ENCODE measurements at regions not wholly inside any gene's neighbourhood (a gene's known extent, or its start where the extent isn't known, plus 50 kb on each side); places are given as distances from the start of the nearest gene placed in this dataset.

DNA sequence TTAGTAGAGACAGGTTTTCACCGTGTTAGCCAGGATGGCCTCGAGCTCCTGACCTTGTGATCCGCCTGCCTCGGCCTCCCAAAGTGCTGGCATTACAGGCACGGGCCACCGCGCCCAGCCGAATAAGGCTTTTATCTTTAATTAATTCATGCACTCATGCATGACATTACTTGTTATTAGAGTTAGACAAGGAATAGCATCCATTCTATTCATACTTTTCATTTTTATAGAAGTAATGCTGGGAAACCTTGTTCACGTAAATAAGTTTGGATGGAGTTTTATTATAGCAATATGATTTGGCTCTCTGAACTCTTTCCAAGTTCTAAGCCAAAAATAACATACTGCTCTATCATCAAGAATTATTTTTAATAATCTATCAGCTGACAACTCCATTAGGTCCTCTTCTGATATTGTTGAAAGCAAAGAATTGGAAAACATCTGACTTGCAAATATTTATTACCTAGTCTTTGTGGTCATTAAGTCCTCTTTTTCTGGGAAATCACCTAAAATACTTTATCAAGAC is 168.8 kb upstream of the CCND2 start:
- no peaks in the 10 kb centered on the region for H3K9me3 ChIP-seq (ENCODE audit: low read length)
- ATAC-seq, result no peak
- 74% methylated on average over 9 of the region's 9 CpGs for WGBS (ENCODE audit: low lambda C conversion rate)
- no peaks in the 10 kb centered on the region for H3K27me3 ChIP-seq (ENCODE audit: control insufficient read depth in 1 of 2, insufficient read depth in 2 of 2, low read length in 2 of 2)
- no TSS peak for BruUV-seq (replicated peaks)
- POLR2A ChIA-PET, result no interaction called here
- intact Hi-C loops (cut with micrococcal nuclease; ENCODE audit: unreplicated experiment) (no loop called here), in situ Hi-C loops (cut with HindIII; ENCODE audit: extremely low pct_ligation_motif_present, low pct_unique_long_range_greater_than_20kb) (loop anchor here (5.0 kb wide), 1 partner anchor 173 kb away; no protein-coding TSS in a partner anchor)
- H3K4me1 ChIP-seq (ENCODE audit: insufficient read depth, low read length), result no peaks in the 10 kb centered on the region
- H3K36me3 ChIP-seq (replicated peaks in 1 of 2; ENCODE audit: control insufficient read depth in 1 of 2, insufficient read depth in 2 of 2, low read length in 2 of 2), result no peaks in the 10 kb centered on the region
- CTCF ChIA-PET (ENCODE audit: low intra/inter-chr PET ratio, low total read pairs), result no interaction called here
- H2AFZ ChIP-seq (ENCODE audit: low read length), result no peak overlapping the region
- FAIRE-seq, result no peak
- DNase-seq (ENCODE audit: low spot score), result no peak
- no peak for TF ChIP-seq KLF9 (CRISPR knock-in tag; IDR thresholded peaks at IDR 0.05; ENCODE audit: low read depth)
- no peak for TF ChIP-seq SP5 (CRISPR knock-in tag; IDR thresholded peaks at IDR 0.05; ENCODE audit: borderline replicate concordance, low read depth)
- no peak for TF ChIP-seq NFRKB (IDR thresholded peaks at IDR 0.05)
- no peak for TF ChIP-seq ETV6 (CRISPR knock-in tag; conservative IDR thresholded peaks at IDR 0.05)
- TF ChIP-seq PHF21A (CRISPR knock-in tag; IDR thresholded peaks at IDR 0.05), result no peak
- no peak for TF ChIP-seq POGZ (CRISPR knock-in tag; IDR thresholded peaks at IDR 0.05)
- no peak for TF ChIP-seq LCORL (IDR thresholded peaks at IDR 0.05)
- no peak for TF ChIP-seq LCORL (CRISPR knock-in tag; IDR thresholded peaks at IDR 0.05)
- TF ChIP-seq ZNF510 (CRISPR knock-in tag; IDR thresholded peaks at IDR 0.05; ENCODE audit: low read depth), result no peak
- TF ChIP-seq, protein P1, sequence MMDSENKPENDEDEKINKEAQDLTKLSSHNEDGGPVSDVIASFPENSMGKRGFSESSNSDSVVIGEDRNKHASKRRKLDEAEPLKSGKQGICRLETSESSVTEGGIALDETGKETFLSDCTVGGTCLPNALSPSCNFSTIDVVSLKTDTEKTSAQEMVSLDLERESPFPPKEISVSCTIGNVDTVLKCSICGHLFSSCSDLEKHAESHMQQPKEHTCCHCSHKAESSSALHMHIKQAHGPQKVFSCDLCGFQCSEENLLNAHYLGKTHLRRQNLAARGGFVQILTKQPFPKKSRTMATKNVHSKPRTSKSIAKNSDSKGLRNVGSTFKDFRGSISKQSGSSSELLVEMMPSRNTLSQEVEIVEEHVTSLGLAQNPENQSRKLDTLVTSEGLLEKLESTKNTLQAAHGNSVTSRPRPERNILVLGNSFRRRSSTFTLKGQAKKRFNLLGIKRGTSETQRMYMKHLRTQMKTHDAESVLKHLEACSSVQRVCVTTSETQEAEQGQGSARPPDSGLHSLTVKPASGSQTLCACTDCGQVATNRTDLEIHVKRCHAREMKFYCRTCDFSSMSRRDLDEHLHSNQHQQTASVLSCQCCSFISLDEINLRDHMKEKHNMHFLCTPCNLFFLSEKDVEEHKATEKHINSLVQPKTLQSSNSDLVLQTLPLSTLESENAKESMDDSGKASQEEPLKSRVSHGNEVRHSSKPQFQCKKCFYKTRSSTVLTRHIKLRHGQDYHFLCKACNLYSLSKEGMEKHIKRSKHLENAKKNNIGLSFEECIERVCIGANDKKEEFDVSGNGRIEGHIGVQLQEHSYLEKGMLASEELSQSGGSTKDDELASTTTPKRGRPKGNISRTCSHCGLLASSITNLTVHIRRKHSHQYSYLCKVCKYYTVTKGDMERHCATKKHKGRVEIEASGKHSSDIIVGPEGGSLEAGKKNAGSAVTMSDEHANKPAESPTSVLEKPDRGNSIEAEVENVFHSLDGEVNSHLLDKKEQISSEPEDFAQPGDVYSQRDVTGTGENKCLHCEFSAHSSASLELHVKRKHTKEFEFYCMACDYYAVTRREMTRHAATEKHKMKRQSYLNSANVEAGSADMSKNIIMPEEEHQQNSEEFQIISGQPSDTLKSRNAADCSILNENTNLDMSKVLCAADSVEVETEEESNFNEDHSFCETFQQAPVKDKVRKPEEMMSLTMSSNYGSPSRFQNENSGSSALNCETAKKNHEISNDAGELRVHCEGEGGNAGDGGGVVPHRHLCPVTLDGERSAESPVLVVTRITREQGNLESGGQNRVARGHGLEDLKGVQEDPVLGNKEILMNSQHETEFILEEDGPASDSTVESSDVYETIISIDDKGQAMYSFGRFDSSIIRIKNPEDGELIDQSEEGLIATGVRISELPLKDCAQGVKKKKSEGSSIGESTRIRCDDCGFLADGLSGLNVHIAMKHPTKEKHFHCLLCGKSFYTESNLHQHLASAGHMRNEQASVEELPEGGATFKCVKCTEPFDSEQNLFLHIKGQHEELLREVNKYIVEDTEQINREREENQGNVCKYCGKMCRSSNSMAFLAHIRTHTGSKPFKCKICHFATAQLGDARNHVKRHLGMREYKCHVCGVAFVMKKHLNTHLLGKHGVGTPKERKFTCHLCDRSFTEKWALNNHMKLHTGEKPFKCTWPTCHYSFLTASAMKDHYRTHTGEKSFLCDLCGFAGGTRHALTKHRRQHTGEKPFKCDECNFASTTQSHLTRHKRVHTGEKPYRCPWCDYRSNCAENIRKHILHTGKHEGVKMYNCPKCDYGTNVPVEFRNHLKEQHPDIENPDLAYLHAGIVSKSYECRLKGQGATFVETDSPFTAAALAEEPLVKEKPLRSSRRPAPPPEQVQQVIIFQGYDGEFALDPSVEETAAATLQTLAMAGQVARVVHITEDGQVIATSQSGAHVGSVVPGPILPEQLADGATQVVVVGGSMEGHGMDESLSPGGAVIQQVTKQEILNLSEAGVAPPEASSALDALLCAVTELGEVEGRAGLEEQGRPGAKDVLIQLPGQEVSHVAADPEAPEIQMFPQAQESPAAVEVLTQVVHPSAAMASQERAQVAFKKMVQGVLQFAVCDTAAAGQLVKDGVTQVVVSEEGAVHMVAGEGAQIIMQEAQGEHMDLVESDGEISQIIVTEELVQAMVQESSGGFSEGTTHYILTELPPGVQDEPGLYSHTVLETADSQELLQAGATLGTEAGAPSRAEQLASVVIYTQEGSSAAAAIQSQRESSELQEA (CRISPR knock-in tag; IDR thresholded peaks at IDR 0.05; ENCODE audit: not compliant biosample characterization), result no peak
- TF ChIP-seq ZNF335 (CRISPR knock-in tag; IDR thresholded peaks at IDR 0.05), result no peak
- no peak for TF ChIP-seq NRL (CRISPR knock-in tag; IDR thresholded peaks at IDR 0.05; ENCODE audit: borderline replicate concordance)
- TF ChIP-seq, protein P2, sequence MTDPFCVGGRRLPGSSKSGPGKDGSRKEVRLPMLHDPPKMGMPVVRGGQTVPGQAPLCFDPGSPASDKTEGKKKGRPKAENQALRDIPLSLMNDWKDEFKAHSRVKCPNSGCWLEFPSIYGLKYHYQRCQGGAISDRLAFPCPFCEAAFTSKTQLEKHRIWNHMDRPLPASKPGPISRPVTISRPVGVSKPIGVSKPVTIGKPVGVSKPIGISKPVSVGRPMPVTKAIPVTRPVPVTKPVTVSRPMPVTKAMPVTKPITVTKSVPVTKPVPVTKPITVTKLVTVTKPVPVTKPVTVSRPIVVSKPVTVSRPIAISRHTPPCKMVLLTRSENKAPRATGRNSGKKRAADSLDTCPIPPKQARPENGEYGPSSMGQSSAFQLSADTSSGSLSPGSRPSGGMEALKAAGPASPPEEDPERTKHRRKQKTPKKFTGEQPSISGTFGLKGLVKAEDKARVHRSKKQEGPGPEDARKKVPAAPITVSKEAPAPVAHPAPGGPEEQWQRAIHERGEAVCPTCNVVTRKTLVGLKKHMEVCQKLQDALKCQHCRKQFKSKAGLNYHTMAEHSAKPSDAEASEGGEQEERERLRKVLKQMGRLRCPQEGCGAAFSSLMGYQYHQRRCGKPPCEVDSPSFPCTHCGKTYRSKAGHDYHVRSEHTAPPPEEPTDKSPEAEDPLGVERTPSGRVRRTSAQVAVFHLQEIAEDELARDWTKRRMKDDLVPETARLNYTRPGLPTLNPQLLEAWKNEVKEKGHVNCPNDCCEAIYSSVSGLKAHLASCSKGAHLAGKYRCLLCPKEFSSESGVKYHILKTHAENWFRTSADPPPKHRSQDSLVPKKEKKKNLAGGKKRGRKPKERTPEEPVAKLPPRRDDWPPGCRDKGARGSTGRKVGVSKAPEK (CRISPR knock-in tag; IDR thresholded peaks at IDR 0.05; ENCODE audit: borderline replicate concordance), result no peak
- TF ChIP-seq ZSCAN22 (CRISPR knock-in tag; IDR thresholded peaks at IDR 0.05), result no peak
- TF ChIP-seq RBM39 (IDR thresholded peaks at IDR 0.05; ENCODE audit: low read depth, low read length, poor library complexity, severe bottlenecking), result no peak
- H3K4me2 ChIP-seq (ENCODE audit: low read depth, low read length), result no peak overlapping the region
- H3K79me2 ChIP-seq (ENCODE audit: insufficient read depth, low read length), result no peaks in the 10 kb centered on the region
- no peak overlapping the region for H3K9ac ChIP-seq (ENCODE audit: insufficient read depth, low read depth, low read length)
- no peak overlapping the region for H3K27ac ChIP-seq (ENCODE audit: extremely low read length, insufficient read depth, low read length)
- no peak overlapping the region for H3K4me3 ChIP-seq (replicated peaks in 1 of 3; ENCODE audit: insufficient read depth in 1 of 3, low read depth in 2 of 3, low read length in 3 of 3)
- H4K20me1 ChIP-seq (ENCODE audit: insufficient read depth, low read length), result no peaks in the 10 kb centered on the region
